Tibial nerve (tissue), 3 donors: ENCODE measurements at regions not wholly inside any gene's neighbourhood (a gene's known extent, or its start where the extent isn't known, plus 50 kb on each side); places are given as distances from the start of the nearest gene placed in this dataset.

Source experiments
- CTCF ChIP-seq, 5 experiments: fragments of 200-600 bp in 3 of 5; fragments of 450-650 bp in 2 of 5; sonication (generic) in 3 of 5; IDR thresholded peaks; one replicate each; pipeline ENCODE4 v1.5.1; 2016 to 2019; ENCODE audit warnings: antibody characterized with exemption in 5 of 5, mild to moderate bottlenecking in 3 of 5, moderate library complexity in 2 of 5
- POLR2A ChIP-seq, 2 donors: fragments of 450-650 bp; IDR thresholded peaks; one replicate each; pipeline ENCODE4 v1.6.1; 2017; ENCODE audit warnings: antibody characterized with exemption in 2 of 2, mild to moderate bottlenecking in 2 of 2, moderate library complexity in 2 of 2

DNA sequence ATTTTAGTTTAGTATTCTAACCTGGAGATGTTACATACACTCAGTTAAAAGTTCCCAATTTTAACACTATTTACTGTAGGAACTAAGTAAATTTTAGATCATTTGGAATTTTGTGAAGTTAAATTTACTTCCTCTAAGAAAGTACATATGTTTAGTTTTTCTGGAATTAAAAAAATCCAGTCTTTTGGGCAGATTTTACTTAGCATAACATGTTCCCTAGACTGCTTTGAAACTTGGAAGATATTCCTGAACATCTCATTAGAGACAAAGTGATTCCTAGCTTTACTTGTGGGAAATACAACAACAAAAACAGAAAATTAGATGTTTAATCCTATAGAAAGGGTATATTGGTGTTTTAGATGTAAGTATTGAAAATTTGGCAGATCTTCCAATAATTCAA, 930.0 kb upstream of the PTPRD start:
- no peak for TF ChIP-seq POLR2A (IDR thresholded peaks at IDR 0.05)
- TF ChIP-seq CTCF (IDR thresholded peaks at IDR 0.05) = no peak
